ENCODE measurements at regions not wholly inside any gene's neighbourhood (a gene's known extent, or its start where the extent isn't known, plus 50 kb on each side); places are given as distances from the start of the nearest gene placed in this dataset.

- Mint-ChIP-seq H3K36me3 (no peaks in the 10 kb centered on the region), H3K27ac (no peak overlapping the region), H3K9me3 (peaks cover 0 to 4% of the 10 kb centered on the region in 2 donors), H3K4me3 (no peak overlapping the region), H3K27me3 (ENCODE audit: low read depth in 2 of 2) (no peaks in the 10 kb centered on the region), H3K4me1 (no peaks in the 10 kb centered on the region)
- DNase-seq = no peak
- Histone ChIP-seq H3K4me3 (ENCODE audit: low read length) (no peak overlapping the region), H3K27ac (ENCODE audit: low read length) (no peak overlapping the region), H3K27me3 (ENCODE audit: control insufficient read depth, insufficient read depth, low read length) (no peaks in the 10 kb centered on the region), H3K4me1 (ENCODE audit: control insufficient read depth, insufficient read depth, low read length) (no peaks in the 10 kb centered on the region), H3K9me3 (ENCODE audit: control insufficient read depth, insufficient read depth, low read length) (no peaks in the 10 kb centered on the region), H3K36me3 (ENCODE audit: control insufficient read depth, insufficient read depth, low read length) (no peaks in the 10 kb centered on the region)
- 77% methylated on average over 3 of the region's 3 CpGs for WGBS (ENCODE audit: insufficient coverage)
- no peak for ATAC-seq
- TF ChIP-seq CTCF (IDR thresholded peaks at IDR 0.05) = no peak
- intact Hi-C loops (cut with micrococcal nuclease) = no loop called here
These were observed 250.1 kb upstream of the SMIM31 start for GRCh38 chr4:164503874-164504273.

- 29% methylated on average over 2 of the region's 3 CpGs for WGBS (ENCODE audit: insufficient coverage)
- H3K27ac Mint-ChIP-seq = no peak overlapping the region
- Histone ChIP-seq H3K36me3 (ENCODE audit: control insufficient read depth, insufficient read depth, low read length) (no peaks in the 10 kb centered on the region), H3K9me3 (ENCODE audit: control insufficient read depth, insufficient read depth, low read length) (no peaks in the 10 kb centered on the region), H3K27ac (ENCODE audit: low read length) (no peak overlapping the region), H3K4me3 (ENCODE audit: low read length) (no peak overlapping the region), H3K4me1 (ENCODE audit: control insufficient read depth, insufficient read depth, low read length) (no peaks in the 10 kb centered on the region), H3K27me3 (ENCODE audit: control insufficient read depth, insufficient read depth, low read length) (no peaks in the 10 kb centered on the region)
- intact Hi-C loops (cut with micrococcal nuclease) = loop anchor here (5.0 kb wide), 1 partner anchor 154 kb away; no protein-coding TSS in a partner anchor
- no peaks in the 10 kb centered on the region for H3K27me3 Mint-ChIP-seq (ENCODE audit: low read depth in 2 of 2)
- H3K9me3 Mint-ChIP-seq = peaks cover 0 to 4% of the 10 kb centered on the region in 2 donors
- no peak overlapping the region for H3K4me3 Mint-ChIP-seq
- ATAC-seq (no peak), DNase-seq (no peak)
- no peaks in the 10 kb centered on the region for H3K4me1 Mint-ChIP-seq
- no peak for TF ChIP-seq CTCF (IDR thresholded peaks at IDR 0.05)
- no peaks in the 10 kb centered on the region for H3K36me3 Mint-ChIP-seq
These were observed 245.8 kb upstream of the SMIM31 start for GRCh38 chr4:164508097-164508496.

GRCh38 chr4:164508771-164509170, 245.2 kb upstream of the SMIM31 start:
- Mint-ChIP-seq H3K4me3 (no peak overlapping the region), H3K4me1 (no peaks in the 10 kb centered on the region), H3K36me3 (no peaks in the 10 kb centered on the region), H3K27ac (no peak overlapping the region), H3K27me3 (ENCODE audit: low read depth in 2 of 2) (no peaks in the 10 kb centered on the region), H3K9me3 (peaks cover 0 to 8% of the 10 kb centered on the region in 2 donors)
- no CpG with 5 or more reads among the region's 1 CpG for WGBS (ENCODE audit: insufficient coverage)
- no peaks in the 10 kb centered on the region for H3K4me1 ChIP-seq (ENCODE audit: control insufficient read depth, insufficient read depth, low read length)
- H3K9me3 ChIP-seq (ENCODE audit: control insufficient read depth, insufficient read depth, low read length) = no peaks in the 10 kb centered on the region
- no peak for DNase-seq
- no peaks in the 10 kb centered on the region for H3K27me3 ChIP-seq (ENCODE audit: control insufficient read depth, insufficient read depth, low read length)
- no peaks in the 10 kb centered on the region for H3K36me3 ChIP-seq (ENCODE audit: control insufficient read depth, insufficient read depth, low read length)
- TF ChIP-seq CTCF (IDR thresholded peaks at IDR 0.05) = no peak
- intact Hi-C loops (cut with micrococcal nuclease) = loop anchor here (5.0 kb wide), 1 partner anchor 154 kb away; no protein-coding TSS in a partner anchor
- no peak for ATAC-seq
- no peak overlapping the region for H3K27ac ChIP-seq (ENCODE audit: low read length)
- no peak overlapping the region for H3K4me3 ChIP-seq (ENCODE audit: low read length)

GRCh38 chr4:164509951-164510350, 244.0 kb upstream of the SMIM31 start:
- no peaks in the 10 kb centered on the region for H3K27me3 Mint-ChIP-seq (ENCODE audit: low read depth in 2 of 2)
- Histone ChIP-seq H3K27me3 (ENCODE audit: control insufficient read depth, insufficient read depth, low read length) (no peaks in the 10 kb centered on the region), H3K27ac (ENCODE audit: low read length) (no peak overlapping the region), H3K4me3 (ENCODE audit: low read length) (no peak overlapping the region), H3K36me3 (ENCODE audit: control insufficient read depth, insufficient read depth, low read length) (no peaks in the 10 kb centered on the region), H3K4me1 (ENCODE audit: control insufficient read depth, insufficient read depth, low read length) (no peaks in the 10 kb centered on the region), H3K9me3 (ENCODE audit: control insufficient read depth, insufficient read depth, low read length) (no peaks in the 10 kb centered on the region)
- no peak for DNase-seq
- no peak for TF ChIP-seq CTCF (IDR thresholded peaks at IDR 0.05)
- intact Hi-C loops (cut with micrococcal nuclease) = loop anchor here (5.0 kb wide), 1 partner anchor 152 kb away; no protein-coding TSS in a partner anchor
- H3K9me3 Mint-ChIP-seq = peaks cover 0 to 9% of the 10 kb centered on the region in 2 donors
- 36% methylated on average over 3 of the region's 3 CpGs for WGBS (ENCODE audit: insufficient coverage)
- H3K4me1 Mint-ChIP-seq = no peaks in the 10 kb centered on the region
- no peak overlapping the region for H3K27ac Mint-ChIP-seq
- H3K4me3 Mint-ChIP-seq = no peak overlapping the region
- no peaks in the 10 kb centered on the region for H3K36me3 Mint-ChIP-seq
- no peak for ATAC-seq

Measured in natural killer cell (primary cell).